ENCODE measurements at regions not wholly inside any gene's neighbourhood (a gene's known extent, or its start where the extent isn't known, plus 50 kb on each side); places are given as distances from the start of the nearest gene placed in this dataset.

DNA sequence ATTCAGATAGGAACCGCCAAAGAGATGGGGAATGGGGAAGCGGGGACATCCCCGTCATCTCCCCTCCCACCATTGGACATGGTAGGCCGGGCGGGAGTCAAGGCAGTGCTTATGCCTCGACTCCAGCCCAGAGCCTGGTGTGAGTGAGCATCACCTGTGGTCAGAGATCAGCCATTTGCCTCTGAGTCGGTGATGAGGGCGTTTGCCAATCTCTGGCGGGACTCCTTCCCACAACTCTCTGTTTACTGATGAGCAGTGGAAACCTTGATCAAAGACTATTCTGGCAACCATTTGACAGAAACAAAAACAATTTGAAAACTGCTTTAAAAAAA, 63.9 kb upstream of the HES1 start:
- Histone ChIP-seq H3K27ac (ENCODE audit: control insufficient read depth, insufficient read depth, low read length) (no peak overlapping the region), H3K36me3 (ENCODE audit: control insufficient read depth in 2 of 2, extremely low read depth in 1 of 2, insufficient read depth in 2 of 2, low read length in 2 of 2) (no peaks in the 10 kb centered on the region), H3K79me2 (ENCODE audit: control insufficient read depth, insufficient read depth, low read length) (no peaks in the 10 kb centered on the region), H3K4me3 (ENCODE audit: control insufficient read depth in 2 of 3, extremely low read depth in 1 of 3, insufficient read depth in 2 of 3, low read depth in 1 of 3, low read length in 3 of 3) (no peak overlapping the region), H3K27me3 (ENCODE audit: control insufficient read depth, extremely low read depth, insufficient read depth, low read length) (peaks cover 5% of the 10 kb centered on the region), H3K9me1 (ENCODE audit: control insufficient read depth, extremely low read depth, insufficient read depth, low read length) (no peaks in the 10 kb centered on the region), H3K4me2 (ENCODE audit: control insufficient read depth, extremely low read depth, insufficient read depth, low read depth, low read length) (no peak overlapping the region), H3K9me3 (ENCODE audit: control insufficient read depth, low read depth, low read length) (peaks cover 7% of the 10 kb centered on the region), H3K9ac (ENCODE audit: control insufficient read depth, extremely low read depth, insufficient read depth, low read length) (no peak overlapping the region), H3K4me1 (ENCODE audit: control insufficient read depth, extremely low read depth, insufficient read depth, low read length) (peaks cover 25% of the 10 kb centered on the region), H4K20me1 (ENCODE audit: control insufficient read depth, extremely low read depth, insufficient read depth, low read length) (no peaks in the 10 kb centered on the region), H2AFZ (ENCODE audit: control insufficient read depth, low read length) (no peak overlapping the region)
- DNase-seq (ENCODE audit: low read depth, low spot score), result no peak
- dilution Hi-C loops (cut with MboI; ENCODE audit: extremely low pct_ligation_motif_present, low sequenced_read_pairs), result no loop called here
- TF ChIP-seq, protein P1, sequence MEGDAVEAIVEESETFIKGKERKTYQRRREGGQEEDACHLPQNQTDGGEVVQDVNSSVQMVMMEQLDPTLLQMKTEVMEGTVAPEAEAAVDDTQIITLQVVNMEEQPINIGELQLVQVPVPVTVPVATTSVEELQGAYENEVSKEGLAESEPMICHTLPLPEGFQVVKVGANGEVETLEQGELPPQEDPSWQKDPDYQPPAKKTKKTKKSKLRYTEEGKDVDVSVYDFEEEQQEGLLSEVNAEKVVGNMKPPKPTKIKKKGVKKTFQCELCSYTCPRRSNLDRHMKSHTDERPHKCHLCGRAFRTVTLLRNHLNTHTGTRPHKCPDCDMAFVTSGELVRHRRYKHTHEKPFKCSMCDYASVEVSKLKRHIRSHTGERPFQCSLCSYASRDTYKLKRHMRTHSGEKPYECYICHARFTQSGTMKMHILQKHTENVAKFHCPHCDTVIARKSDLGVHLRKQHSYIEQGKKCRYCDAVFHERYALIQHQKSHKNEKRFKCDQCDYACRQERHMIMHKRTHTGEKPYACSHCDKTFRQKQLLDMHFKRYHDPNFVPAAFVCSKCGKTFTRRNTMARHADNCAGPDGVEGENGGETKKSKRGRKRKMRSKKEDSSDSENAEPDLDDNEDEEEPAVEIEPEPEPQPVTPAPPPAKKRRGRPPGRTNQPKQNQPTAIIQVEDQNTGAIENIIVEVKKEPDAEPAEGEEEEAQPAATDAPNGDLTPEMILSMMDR (optimal IDR thresholded peaks at IDR 0.05 in 1 of 3, IDR thresholded peaks at IDR 0.05 in 1 of 3, conservative IDR thresholded peaks at IDR 0.05 in 1 of 3; ENCODE audit: extremely low read depth in 1 of 3, insufficient read depth in 2 of 3, low read length in 3 of 3), result no peak
- no peak for TF ChIP-seq EZH2 (IDR thresholded peaks at IDR 0.05; ENCODE audit: low read length)
- no peak for FAIRE-seq

- Histone ChIP-seq H4K20me1 (ENCODE audit: control insufficient read depth, extremely low read depth, insufficient read depth, low read length) (no peaks in the 10 kb centered on the region), H3K9me3 (ENCODE audit: control insufficient read depth, low read depth, low read length) (peaks cover 7% of the 10 kb centered on the region), H3K27ac (ENCODE audit: control insufficient read depth, insufficient read depth, low read length) (no peak overlapping the region), H3K9ac (ENCODE audit: control insufficient read depth, extremely low read depth, insufficient read depth, low read length) (no peak overlapping the region), H3K9me1 (ENCODE audit: control insufficient read depth, extremely low read depth, insufficient read depth, low read length) (no peaks in the 10 kb centered on the region), H3K4me1 (ENCODE audit: control insufficient read depth, extremely low read depth, insufficient read depth, low read length) (peaks cover 25% of the 10 kb centered on the region), H3K27me3 (ENCODE audit: control insufficient read depth, extremely low read depth, insufficient read depth, low read length) (peaks cover 9% of the 10 kb centered on the region), H2AFZ (ENCODE audit: control insufficient read depth, low read length) (no peak overlapping the region), H3K4me3 (ENCODE audit: control insufficient read depth in 2 of 3, extremely low read depth in 1 of 3, insufficient read depth in 2 of 3, low read depth in 1 of 3, low read length in 3 of 3) (no peak overlapping the region), H3K36me3 (ENCODE audit: control insufficient read depth in 2 of 2, extremely low read depth in 1 of 2, insufficient read depth in 2 of 2, low read length in 2 of 2) (no peaks in the 10 kb centered on the region), H3K4me2 (ENCODE audit: control insufficient read depth, extremely low read depth, insufficient read depth, low read depth, low read length) (no peak overlapping the region), H3K79me2 (ENCODE audit: control insufficient read depth, insufficient read depth, low read length) (no peaks in the 10 kb centered on the region)
- dilution Hi-C loops (cut with MboI; ENCODE audit: extremely low pct_ligation_motif_present, low sequenced_read_pairs), result no loop called here
- no peak for FAIRE-seq
- no peak for DNase-seq (ENCODE audit: low read depth, low spot score)
- TF ChIP-seq, protein P1 (optimal IDR thresholded peaks at IDR 0.05 in 1 of 3, IDR thresholded peaks at IDR 0.05 in 1 of 3, conservative IDR thresholded peaks at IDR 0.05 in 1 of 3; ENCODE audit: extremely low read depth in 1 of 3, insufficient read depth in 2 of 3, low read length in 3 of 3), result no peak
- no peak for TF ChIP-seq EZH2 (IDR thresholded peaks at IDR 0.05; ENCODE audit: low read length)
Measured at GRCh38 chr3:194072691-194073279, 63.2 kb upstream of the HES1 start.

Measured in keratinocyte (primary cell).